ENCODE measurements at regions not wholly inside any gene's neighbourhood (a gene's known extent, or its start where the extent isn't known, plus 50 kb on each side); places are given as distances from the start of the nearest gene placed in this dataset.

- peaks cover 44% of the 10 kb centered on the region for H3K4me1 ChIP-seq (ENCODE audit: control insufficient read depth, insufficient read depth, low read length)
- 74% methylated on average over 9 of the region's 9 CpGs for WGBS (ENCODE audit: insufficient coverage)
- H3K4me3 ChIP-seq (ENCODE audit: low read depth, low read length) = no peak overlapping the region
- H3K36me3 ChIP-seq (ENCODE audit: control insufficient read depth, insufficient read depth, low read length) = peaks cover 3% of the 10 kb centered on the region
- H3K9me3 ChIP-seq (ENCODE audit: control insufficient read depth, insufficient read depth, low read length) = no peaks in the 10 kb centered on the region
- peaks cover 4% of the 10 kb centered on the region for H3K27me3 ChIP-seq (ENCODE audit: control insufficient read depth, insufficient read depth, low read length)
- H3K27ac ChIP-seq (ENCODE audit: low read depth, low read length) = no peak overlapping the region
- no peak for DNase-seq (ENCODE audit: low read depth in 4 of 6, low spot score in 6 of 6)
Observed at GRCh38 chr16:85259832-85260167, 147.5 kb upstream of the CIBAR2 start.

GRCh38 chr16:85261204-85261603, 148.9 kb upstream of the CIBAR2 start:
- H3K27me3 ChIP-seq (ENCODE audit: control insufficient read depth, insufficient read depth, low read length) = peaks cover 4% of the 10 kb centered on the region
- DNase-seq (ENCODE audit: low read depth in 4 of 6, low spot score in 6 of 6) = no peak
- H3K9me3 ChIP-seq (ENCODE audit: control insufficient read depth, insufficient read depth, low read length) = no peaks in the 10 kb centered on the region
- peaks cover 3% of the 10 kb centered on the region for H3K36me3 ChIP-seq (ENCODE audit: control insufficient read depth, insufficient read depth, low read length)
- no peak overlapping the region for H3K27ac ChIP-seq (ENCODE audit: low read depth, low read length)
- H3K4me1 ChIP-seq (ENCODE audit: control insufficient read depth, insufficient read depth, low read length) = peaks cover 44% of the 10 kb centered on the region
- H3K4me3 ChIP-seq (ENCODE audit: low read depth, low read length) = no peak overlapping the region
- WGBS (ENCODE audit: insufficient coverage) = 79% methylated on average over 10 of the region's 10 CpGs

GRCh38 chr16:85261657-85262557, 149.6 kb upstream of the CIBAR2 start:
- no peak overlapping the region for H3K27ac ChIP-seq (ENCODE audit: low read depth, low read length)
- peaks cover 3% of the 10 kb centered on the region for H3K36me3 ChIP-seq (ENCODE audit: control insufficient read depth, insufficient read depth, low read length)
- no peaks in the 10 kb centered on the region for H3K9me3 ChIP-seq (ENCODE audit: control insufficient read depth, insufficient read depth, low read length)
- 65% methylated on average over 18 of the region's 27 CpGs for WGBS (ENCODE audit: insufficient coverage)
- peaks cover 4% of the 10 kb centered on the region for H3K27me3 ChIP-seq (ENCODE audit: control insufficient read depth, insufficient read depth, low read length)
- peak in 2 of 6 donors; percentile 33 to 74 for DNase-seq (ENCODE audit: low read depth in 4 of 6, low spot score in 6 of 6)
- peaks cover 47% of the 10 kb centered on the region for H3K4me1 ChIP-seq (ENCODE audit: control insufficient read depth, insufficient read depth, low read length)
- no peak overlapping the region for H3K4me3 ChIP-seq (ENCODE audit: low read depth, low read length)

GRCh38 chr16:85262558-85263238, 150.4 kb upstream of the CIBAR2 start:
- Histone ChIP-seq H3K4me3 (ENCODE audit: low read depth, low read length) (no peak overlapping the region), H3K27ac (ENCODE audit: low read depth, low read length) (no peak overlapping the region), H3K9me3 (ENCODE audit: control insufficient read depth, insufficient read depth, low read length) (no peaks in the 10 kb centered on the region), H3K4me1 (ENCODE audit: control insufficient read depth, insufficient read depth, low read length) (peaks cover 52% of the 10 kb centered on the region), H3K36me3 (ENCODE audit: control insufficient read depth, insufficient read depth, low read length) (peaks cover 3% of the 10 kb centered on the region), H3K27me3 (ENCODE audit: control insufficient read depth, insufficient read depth, low read length) (peaks cover 4% of the 10 kb centered on the region)
- peak in 2 of 6 donors; percentile 65 to 85 for DNase-seq (ENCODE audit: low read depth in 4 of 6, low spot score in 6 of 6)
- 65% methylated on average over 15 of the region's 22 CpGs for WGBS (ENCODE audit: insufficient coverage)

- Histone ChIP-seq H3K27ac (ENCODE audit: low read depth, low read length) (no peak overlapping the region), H3K4me3 (ENCODE audit: low read depth, low read length) (no peak overlapping the region), H3K36me3 (ENCODE audit: control insufficient read depth, insufficient read depth, low read length) (peaks cover 3% of the 10 kb centered on the region), H3K27me3 (ENCODE audit: control insufficient read depth, insufficient read depth, low read length) (peaks cover 4% of the 10 kb centered on the region), H3K9me3 (ENCODE audit: control insufficient read depth, insufficient read depth, low read length) (no peaks in the 10 kb centered on the region), H3K4me1 (ENCODE audit: control insufficient read depth, insufficient read depth, low read length) (peaks cover 48% of the 10 kb centered on the region)
- WGBS (ENCODE audit: insufficient coverage) = 68% methylated on average over 6 of the region's 6 CpGs
- DNase-seq (ENCODE audit: low read depth in 4 of 6, low spot score in 6 of 6) = peak in 1 of 6 donors; percentile 48
Observed at GRCh38 chr16:85263239-85263585, 150.9 kb upstream of the CIBAR2 start.

GRCh38 chr16:85264752-85265151, 152.5 kb upstream of the CIBAR2 start:
- no peak for DNase-seq (ENCODE audit: low read depth in 4 of 6, low spot score in 6 of 6)
- H3K27me3 ChIP-seq (ENCODE audit: control insufficient read depth, insufficient read depth, low read length) = no peaks in the 10 kb centered on the region
- H3K9me3 ChIP-seq (ENCODE audit: control insufficient read depth, insufficient read depth, low read length) = no peaks in the 10 kb centered on the region
- no peak overlapping the region for H3K4me3 ChIP-seq (ENCODE audit: low read depth, low read length)
- H3K27ac ChIP-seq (ENCODE audit: low read depth, low read length) = no peak overlapping the region
- peaks cover 41% of the 10 kb centered on the region for H3K4me1 ChIP-seq (ENCODE audit: control insufficient read depth, insufficient read depth, low read length)
- 75% methylated on average over 15 of the region's 15 CpGs for WGBS (ENCODE audit: insufficient coverage)
- H3K36me3 ChIP-seq (ENCODE audit: control insufficient read depth, insufficient read depth, low read length) = peaks cover 3% of the 10 kb centered on the region

GRCh38 chr16:85265161-85265784, 153.0 kb upstream of the CIBAR2 start:
- peaks cover 3% of the 10 kb centered on the region for H3K36me3 ChIP-seq (ENCODE audit: control insufficient read depth, insufficient read depth, low read length)
- no peaks in the 10 kb centered on the region for H3K27me3 ChIP-seq (ENCODE audit: control insufficient read depth, insufficient read depth, low read length)
- WGBS (ENCODE audit: insufficient coverage) = 83% methylated on average over 12 of the region's 13 CpGs
- no peak overlapping the region for H3K27ac ChIP-seq (ENCODE audit: low read depth, low read length)
- H3K4me3 ChIP-seq (ENCODE audit: low read depth, low read length) = no peak overlapping the region
- H3K4me1 ChIP-seq (ENCODE audit: control insufficient read depth, insufficient read depth, low read length) = peaks cover 46% of the 10 kb centered on the region
- no peaks in the 10 kb centered on the region for H3K9me3 ChIP-seq (ENCODE audit: control insufficient read depth, insufficient read depth, low read length)
- DNase-seq (ENCODE audit: low read depth in 4 of 6, low spot score in 6 of 6) = no peak

- WGBS (ENCODE audit: insufficient coverage) = 66% methylated on average over 11 of the region's 11 CpGs
- Histone ChIP-seq H3K9me3 (ENCODE audit: control insufficient read depth, insufficient read depth, low read length) (no peaks in the 10 kb centered on the region), H3K27ac (ENCODE audit: low read depth, low read length) (no peak overlapping the region), H3K27me3 (ENCODE audit: control insufficient read depth, insufficient read depth, low read length) (no peaks in the 10 kb centered on the region), H3K4me3 (ENCODE audit: low read depth, low read length) (no peak overlapping the region), H3K4me1 (ENCODE audit: control insufficient read depth, insufficient read depth, low read length) (peaks cover 51% of the 10 kb centered on the region), H3K36me3 (ENCODE audit: control insufficient read depth, insufficient read depth, low read length) (peaks cover 3% of the 10 kb centered on the region)
- no peak for DNase-seq (ENCODE audit: low read depth in 4 of 6, low spot score in 6 of 6)
Observed at GRCh38 chr16:85265810-85266209, 153.5 kb upstream of the CIBAR2 start.

- Histone ChIP-seq H3K27me3 (ENCODE audit: control insufficient read depth, insufficient read depth, low read length) (no peaks in the 10 kb centered on the region), H3K9me3 (ENCODE audit: control insufficient read depth, insufficient read depth, low read length) (no peaks in the 10 kb centered on the region), H3K4me3 (ENCODE audit: low read depth, low read length) (no peak overlapping the region), H3K4me1 (ENCODE audit: control insufficient read depth, insufficient read depth, low read length) (peaks cover 55% of the 10 kb centered on the region), H3K36me3 (ENCODE audit: control insufficient read depth, insufficient read depth, low read length) (peaks cover 3% of the 10 kb centered on the region), H3K27ac (ENCODE audit: low read depth, low read length) (no peak overlapping the region)
- DNase-seq (ENCODE audit: low read depth in 4 of 6, low spot score in 6 of 6) = no peak
- 46% methylated on average over 11 of the region's 18 CpGs for WGBS (ENCODE audit: insufficient coverage)
Observed at GRCh38 chr16:85266857-85267256, 154.6 kb upstream of the CIBAR2 start.

Measured in spinal cord (tissue), 9 donors.